ENCODE measurements at regions not wholly inside any gene's neighbourhood (a gene's known extent, or its start where the extent isn't known, plus 50 kb on each side); places are given as distances from the start of the nearest gene placed in this dataset.

DNA sequence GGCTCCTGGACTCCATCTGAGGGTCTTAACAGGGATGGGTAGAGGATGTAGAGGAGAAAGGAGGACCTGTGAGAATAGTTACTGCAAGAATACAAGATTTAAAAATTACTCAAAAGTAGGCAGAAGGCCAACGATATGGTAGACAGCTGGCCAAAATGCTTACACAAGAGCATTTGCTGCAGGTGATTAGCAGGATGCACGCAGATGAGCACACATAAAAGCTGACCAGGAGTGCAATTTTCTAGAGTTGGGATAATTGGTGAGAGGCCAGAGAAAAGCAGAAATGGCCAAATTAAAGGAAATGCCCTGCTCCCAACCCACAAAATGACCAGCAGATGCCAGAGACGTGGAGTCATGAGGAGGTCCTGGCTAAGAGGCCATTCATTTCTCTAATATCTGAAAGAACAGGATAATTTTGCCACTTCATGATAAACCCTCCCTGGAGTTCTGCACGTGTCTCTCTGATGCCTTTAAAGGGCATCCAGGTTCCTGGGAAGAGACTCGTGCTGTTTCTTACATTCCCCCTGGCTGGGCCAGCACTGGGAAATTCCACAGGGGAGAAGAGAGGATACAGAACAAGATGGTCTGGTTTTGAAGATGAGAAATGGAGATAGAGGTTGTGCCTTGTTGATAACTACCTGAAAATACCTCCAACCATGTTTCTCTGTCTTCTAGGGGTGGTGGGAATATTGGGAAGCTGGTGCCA lies 62.3 kb upstream of the KCNA3 start:
- H3K27ac ChIP-seq, result no peak overlapping the region
- H3K27me3 ChIP-seq, result no peaks in the 10 kb centered on the region
- H3K9me3 ChIP-seq, result no peaks in the 10 kb centered on the region
- ATAC-seq (no peak), DNase-seq (no peak)
- H3K4me1 ChIP-seq, result no peaks in the 10 kb centered on the region
- WGBS, 2 donors, result 42% methylated on average over 5 of the region's 5 CpGs
- intact Hi-C loops (cut with DNase I), result no loop called here
- no peak for TF ChIP-seq POLR2A (IDR thresholded peaks at IDR 0.05)
- TF ChIP-seq, protein P1, sequence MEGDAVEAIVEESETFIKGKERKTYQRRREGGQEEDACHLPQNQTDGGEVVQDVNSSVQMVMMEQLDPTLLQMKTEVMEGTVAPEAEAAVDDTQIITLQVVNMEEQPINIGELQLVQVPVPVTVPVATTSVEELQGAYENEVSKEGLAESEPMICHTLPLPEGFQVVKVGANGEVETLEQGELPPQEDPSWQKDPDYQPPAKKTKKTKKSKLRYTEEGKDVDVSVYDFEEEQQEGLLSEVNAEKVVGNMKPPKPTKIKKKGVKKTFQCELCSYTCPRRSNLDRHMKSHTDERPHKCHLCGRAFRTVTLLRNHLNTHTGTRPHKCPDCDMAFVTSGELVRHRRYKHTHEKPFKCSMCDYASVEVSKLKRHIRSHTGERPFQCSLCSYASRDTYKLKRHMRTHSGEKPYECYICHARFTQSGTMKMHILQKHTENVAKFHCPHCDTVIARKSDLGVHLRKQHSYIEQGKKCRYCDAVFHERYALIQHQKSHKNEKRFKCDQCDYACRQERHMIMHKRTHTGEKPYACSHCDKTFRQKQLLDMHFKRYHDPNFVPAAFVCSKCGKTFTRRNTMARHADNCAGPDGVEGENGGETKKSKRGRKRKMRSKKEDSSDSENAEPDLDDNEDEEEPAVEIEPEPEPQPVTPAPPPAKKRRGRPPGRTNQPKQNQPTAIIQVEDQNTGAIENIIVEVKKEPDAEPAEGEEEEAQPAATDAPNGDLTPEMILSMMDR (IDR thresholded peaks at IDR 0.05), result no peak
- no peaks in the 10 kb centered on the region for H3K36me3 ChIP-seq (replicated peaks in 1 of 2; ENCODE audit: insufficient read depth in 1 of 2, low read depth in 2 of 2)
- no peak overlapping the region for H3K4me3 ChIP-seq

DNA sequence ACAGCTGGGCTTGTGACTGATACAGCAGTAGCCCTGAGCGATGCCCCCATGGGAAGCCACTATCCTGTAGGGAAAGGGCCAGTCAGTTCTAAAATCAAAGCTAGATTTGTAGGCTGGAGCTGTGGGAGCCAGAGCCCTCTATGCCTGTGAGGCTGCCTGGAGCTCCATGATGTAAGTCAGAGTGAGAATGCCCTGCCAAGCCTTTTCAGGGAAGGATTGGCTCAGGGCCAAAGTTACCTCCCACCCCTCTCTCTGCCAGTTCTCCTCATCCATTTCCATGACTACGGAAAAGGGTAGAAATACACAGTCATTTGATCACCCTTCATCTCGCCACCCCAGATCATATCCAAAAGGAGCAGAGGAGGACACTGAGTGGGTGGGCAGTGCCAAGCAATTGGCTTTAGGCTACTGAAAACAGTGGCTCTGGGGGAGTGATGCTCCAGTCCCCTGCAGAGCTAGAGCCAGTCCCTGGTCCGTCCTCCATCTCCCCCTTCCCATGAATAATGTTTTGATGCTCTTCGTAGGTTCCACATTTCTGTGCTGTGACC lies 59.5 kb upstream of the KCNA3 start:
- H3K9me3 ChIP-seq, result no peaks in the 10 kb centered on the region
- H3K36me3 ChIP-seq (replicated peaks in 1 of 2; ENCODE audit: insufficient read depth in 1 of 2, low read depth in 2 of 2), result no peaks in the 10 kb centered on the region
- DNase-seq (no peak), ATAC-seq (no peak)
- intact Hi-C loops (cut with DNase I), result no loop called here
- no peaks in the 10 kb centered on the region for H3K4me1 ChIP-seq
- WGBS, 2 donors, result 48% methylated on average over 5 of the region's 5 CpGs
- no peaks in the 10 kb centered on the region for H3K27me3 ChIP-seq
- H3K27ac ChIP-seq, result no peak overlapping the region
- H3K4me3 ChIP-seq, result no peak overlapping the region
- TF ChIP-seq, protein P1 (IDR thresholded peaks at IDR 0.05), result no peak
- TF ChIP-seq POLR2A (IDR thresholded peaks at IDR 0.05), result no peak

DNA sequence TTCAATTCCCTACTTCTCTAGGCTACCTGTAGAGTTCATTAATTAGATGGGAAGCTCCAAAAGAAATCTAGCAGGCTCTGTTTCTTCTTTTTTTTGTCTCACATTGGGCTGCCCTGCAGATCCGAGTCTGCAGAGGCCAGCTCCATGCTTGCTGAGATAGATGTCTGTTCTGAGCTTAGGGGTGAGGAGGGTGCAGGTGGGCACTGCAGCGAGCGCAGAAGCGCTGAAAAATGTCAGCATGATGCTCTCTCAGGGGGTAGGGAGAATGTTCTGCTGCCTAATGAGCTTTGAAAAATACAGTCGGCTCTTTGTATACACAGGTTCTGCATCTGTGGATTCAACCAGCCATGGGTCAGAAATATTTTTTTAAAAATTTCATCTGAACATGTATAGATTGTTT lies 56.8 kb upstream of the KCNA3 start:
- intact Hi-C loops (cut with DNase I), result no loop called here
- Histone ChIP-seq H3K9me3 (no peaks in the 10 kb centered on the region), H3K4me1 (no peaks in the 10 kb centered on the region), H3K4me3 (no peak overlapping the region), H3K36me3 (replicated peaks in 1 of 2; ENCODE audit: insufficient read depth in 1 of 2, low read depth in 2 of 2) (no peaks in the 10 kb centered on the region), H3K27me3 (no peaks in the 10 kb centered on the region), H3K27ac (no peak overlapping the region)
- ATAC-seq, result no peak
- no peak for DNase-seq
- 55 to 71% methylated on average over 5 of the region's 5 CpGs for WGBS, 2 donors
- TF ChIP-seq POLR2A (IDR thresholded peaks at IDR 0.05), result no peak
- TF ChIP-seq, protein P1 (IDR thresholded peaks at IDR 0.05), result no peak

DNA sequence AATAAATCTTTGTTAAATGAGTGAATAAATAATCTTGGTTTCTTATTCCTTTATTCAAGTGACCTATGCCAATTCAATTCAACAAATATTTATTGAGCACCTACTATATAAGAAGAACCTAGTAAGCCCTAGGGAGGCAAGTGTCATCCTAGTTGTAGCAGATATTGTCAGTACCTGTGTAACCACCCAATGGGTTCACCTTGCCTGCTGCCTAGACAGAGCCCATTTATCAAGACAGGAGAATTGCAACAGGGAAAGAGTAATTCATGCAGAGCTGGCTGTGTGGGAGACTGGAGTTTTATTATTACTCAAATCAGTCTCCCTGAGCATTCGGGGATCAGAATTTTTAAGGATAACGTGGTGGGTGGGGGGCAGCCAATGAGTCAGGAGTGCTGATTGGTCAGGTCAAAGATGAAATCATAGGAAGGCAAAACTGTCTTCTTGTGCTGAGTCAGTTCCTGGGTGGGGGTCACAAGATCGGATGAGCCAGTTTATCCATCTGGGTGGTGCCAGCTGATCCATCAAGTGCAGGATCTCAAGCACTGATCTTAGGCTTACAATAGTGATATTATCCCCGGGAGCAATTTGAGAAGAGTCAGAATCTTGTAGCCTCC lies 53.8 kb upstream of the KCNA3 start:
- WGBS, 2 donors, result 58 to 61% methylated on average over 4 of the region's 4 CpGs
- no peak for ATAC-seq
- DNase-seq, result no peak
- H3K27me3 ChIP-seq, result no peaks in the 10 kb centered on the region
- no peaks in the 10 kb centered on the region for H3K36me3 ChIP-seq (replicated peaks in 1 of 2; ENCODE audit: insufficient read depth in 1 of 2, low read depth in 2 of 2)
- H3K4me3 ChIP-seq, result no peak overlapping the region
- H3K4me1 ChIP-seq, result no peaks in the 10 kb centered on the region
- TF ChIP-seq, protein P1 (IDR thresholded peaks at IDR 0.05), result no peak
- TF ChIP-seq POLR2A (IDR thresholded peaks at IDR 0.05), result no peak
- H3K9me3 ChIP-seq, result no peaks in the 10 kb centered on the region
- intact Hi-C loops (cut with DNase I), result no loop called here
- H3K27ac ChIP-seq, result no peak overlapping the region

Measured in body of pancreas (tissue), 4 donors.